SKM-1 (cell line): ENCODE measurements at regions not wholly inside any gene's neighbourhood (a gene's known extent, or its start where the extent isn't known, plus 50 kb on each side); places are given as distances from the start of the nearest gene placed in this dataset.

Source experiments
- DNase-seq: peaks from one replicate; lab custom pipeline; 2025; ENCODE audit not compliant: unreplicated experiment; lab: John Stamatoyannopoulos, UW

DNA sequence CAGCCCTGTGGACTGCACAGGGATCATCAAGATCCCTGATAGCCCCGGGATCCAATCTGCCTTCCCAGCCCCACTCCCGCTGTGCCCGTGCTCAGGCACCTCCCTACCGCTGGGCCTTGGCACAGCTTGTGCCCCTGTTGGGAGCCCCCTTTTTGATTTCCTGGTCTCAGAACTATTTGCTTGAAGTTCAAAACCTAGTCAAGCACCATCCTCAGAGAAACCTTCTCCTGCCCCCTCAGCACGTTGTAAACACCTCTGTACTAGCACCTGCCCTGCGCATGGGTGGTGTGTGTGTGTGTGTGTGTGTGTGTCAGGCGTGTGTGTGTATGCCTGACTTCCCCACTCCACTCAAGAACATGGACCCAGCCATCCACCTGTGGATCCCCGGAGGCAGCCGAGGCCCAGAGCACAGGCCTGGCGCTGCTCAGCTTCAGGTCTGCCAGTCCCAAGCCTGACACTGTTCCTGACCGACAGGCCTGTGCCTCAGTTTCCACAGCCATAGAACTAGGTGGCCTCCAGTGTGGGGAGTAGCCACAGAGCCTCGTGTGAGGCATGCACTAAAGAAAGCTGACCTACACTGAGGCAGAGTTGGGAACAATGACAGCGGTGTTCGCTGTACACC is 65.5 kb downstream of the ADRA2C start:
- DNase-seq = no peak

DNA sequence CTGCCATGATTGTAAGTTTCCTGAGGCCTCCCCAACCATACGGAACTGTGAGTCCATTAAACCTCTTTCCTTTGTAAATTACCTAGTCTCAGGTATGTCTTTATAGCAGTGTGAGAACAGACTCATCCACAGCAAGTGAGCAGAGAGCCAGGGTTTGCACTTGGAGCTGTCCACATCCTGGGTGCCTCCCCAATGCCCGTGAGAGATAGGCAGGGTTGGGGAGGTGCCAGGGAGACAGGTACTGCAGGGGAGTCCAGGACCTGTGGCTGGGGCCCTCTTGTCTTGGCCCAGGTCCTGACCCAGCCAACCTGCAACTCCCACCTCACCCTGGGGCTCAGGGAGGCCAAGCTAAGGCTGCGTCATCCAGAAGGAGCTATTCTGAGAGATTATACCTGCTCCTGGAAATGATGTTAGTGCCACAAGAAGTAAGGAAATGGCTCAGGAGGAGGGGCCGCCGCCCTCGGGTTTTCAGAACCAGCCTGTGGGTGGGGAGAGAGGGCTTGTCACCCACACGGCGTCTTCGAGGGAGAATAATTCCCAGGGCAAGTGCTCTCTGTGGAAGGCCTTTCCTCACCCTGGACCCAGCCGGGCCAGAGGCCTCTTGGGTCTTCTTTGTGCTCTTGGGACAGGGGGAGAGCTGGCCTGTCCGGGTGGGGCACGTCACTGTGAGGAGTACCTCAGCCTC is 66.5 kb downstream of the ADRA2C start:
- DNase-seq = no peak

DNA sequence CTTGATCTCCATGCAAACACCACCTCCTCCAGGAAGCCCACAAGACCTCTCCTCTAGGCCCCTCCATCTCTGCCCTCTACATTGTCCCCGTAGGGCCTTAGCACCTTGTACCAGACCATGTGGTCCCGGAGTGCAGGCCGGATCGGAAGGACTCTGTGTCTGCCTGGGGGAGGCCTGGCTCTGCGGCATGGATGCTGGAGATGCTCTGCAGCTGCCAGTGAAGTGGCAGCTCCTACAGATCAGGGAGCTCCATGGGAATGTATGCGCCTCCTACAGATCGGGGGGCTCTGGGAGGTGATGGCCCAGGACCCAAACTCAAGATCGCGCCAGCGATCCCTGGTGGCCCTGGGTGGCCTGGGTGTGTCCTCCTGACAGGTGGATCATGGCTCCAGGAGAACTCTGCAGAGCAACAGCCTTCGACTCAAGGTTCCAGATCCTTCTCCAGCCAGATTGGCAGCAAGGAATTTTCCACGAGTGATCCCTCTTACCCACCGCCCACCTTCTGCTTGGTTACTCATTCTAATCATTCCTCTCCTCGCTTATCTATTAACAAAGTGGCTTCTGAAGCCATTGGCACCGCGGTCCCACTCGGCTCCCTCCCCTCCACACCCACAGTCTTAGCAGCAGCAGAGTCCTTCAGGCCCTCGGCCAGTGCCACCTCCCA is 67.3 kb downstream of the ADRA2C start:
- DNase-seq = no peak

DNA sequence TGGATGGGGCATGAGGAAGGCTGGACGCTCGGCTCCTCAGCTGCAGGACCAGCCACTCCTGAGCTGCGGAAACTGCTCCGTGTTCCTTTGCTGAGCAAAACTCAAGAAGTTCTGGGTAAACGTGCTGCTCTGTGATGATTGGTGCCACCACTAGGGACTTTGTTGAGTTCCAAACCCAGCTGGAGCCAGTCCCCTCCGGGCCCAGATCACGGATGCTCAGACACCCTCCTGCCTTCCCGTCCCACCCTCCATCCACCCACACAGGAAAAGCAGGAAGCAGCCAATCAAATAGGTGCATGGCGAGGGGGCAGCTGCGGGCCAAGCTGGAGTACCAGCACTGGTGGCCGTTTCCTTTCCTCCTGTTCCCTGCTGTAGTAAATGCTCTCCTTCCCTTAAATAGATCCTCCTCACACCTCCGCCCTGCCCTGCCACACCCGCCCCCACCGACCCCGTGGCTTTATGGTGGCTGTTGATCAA is 68.0 kb downstream of the ADRA2C start:
- no peak for DNase-seq

DNA sequence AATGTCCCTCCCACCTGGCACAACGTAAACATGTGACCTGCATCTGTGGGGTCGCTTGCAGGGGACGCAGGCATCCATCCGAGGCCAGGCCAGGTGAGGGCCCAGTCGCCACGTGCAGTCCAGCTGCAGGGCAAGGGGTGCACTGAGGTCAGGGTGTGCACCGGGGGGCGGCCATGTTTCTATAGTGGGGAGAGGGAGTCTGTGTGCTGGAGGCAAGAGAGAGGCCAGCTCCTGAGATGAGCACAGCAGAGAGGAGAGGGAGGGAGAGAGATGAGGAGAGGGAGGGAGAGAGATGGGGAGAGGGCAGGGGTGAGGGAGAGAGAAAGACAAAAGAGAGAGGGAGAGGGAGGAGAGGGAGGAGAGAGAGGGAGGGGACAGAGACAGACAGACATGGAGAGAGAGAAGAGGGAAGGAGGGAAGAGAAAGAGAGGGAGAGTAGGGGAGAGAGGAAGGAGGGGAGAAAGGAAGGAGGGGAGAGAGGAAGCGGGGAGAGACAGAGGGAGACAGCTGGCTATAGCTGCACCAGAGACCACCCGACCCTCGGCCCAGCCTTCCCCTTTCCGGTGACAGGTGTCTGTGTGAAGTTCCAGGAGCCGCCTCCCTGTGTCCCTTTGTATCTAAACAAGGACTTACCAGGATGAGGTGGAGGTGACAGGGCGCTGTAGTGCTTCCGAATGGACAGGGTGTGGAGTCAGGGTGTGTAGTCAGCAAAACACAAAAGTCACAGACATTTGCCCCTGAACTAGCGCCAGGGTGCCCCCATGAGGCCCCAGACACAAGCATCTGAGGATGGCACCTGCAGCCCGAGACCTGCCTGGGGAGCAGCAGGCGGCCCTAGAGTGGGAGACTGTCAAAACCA is 68.7 kb downstream of the ADRA2C start:
- DNase-seq = no peak

DNA sequence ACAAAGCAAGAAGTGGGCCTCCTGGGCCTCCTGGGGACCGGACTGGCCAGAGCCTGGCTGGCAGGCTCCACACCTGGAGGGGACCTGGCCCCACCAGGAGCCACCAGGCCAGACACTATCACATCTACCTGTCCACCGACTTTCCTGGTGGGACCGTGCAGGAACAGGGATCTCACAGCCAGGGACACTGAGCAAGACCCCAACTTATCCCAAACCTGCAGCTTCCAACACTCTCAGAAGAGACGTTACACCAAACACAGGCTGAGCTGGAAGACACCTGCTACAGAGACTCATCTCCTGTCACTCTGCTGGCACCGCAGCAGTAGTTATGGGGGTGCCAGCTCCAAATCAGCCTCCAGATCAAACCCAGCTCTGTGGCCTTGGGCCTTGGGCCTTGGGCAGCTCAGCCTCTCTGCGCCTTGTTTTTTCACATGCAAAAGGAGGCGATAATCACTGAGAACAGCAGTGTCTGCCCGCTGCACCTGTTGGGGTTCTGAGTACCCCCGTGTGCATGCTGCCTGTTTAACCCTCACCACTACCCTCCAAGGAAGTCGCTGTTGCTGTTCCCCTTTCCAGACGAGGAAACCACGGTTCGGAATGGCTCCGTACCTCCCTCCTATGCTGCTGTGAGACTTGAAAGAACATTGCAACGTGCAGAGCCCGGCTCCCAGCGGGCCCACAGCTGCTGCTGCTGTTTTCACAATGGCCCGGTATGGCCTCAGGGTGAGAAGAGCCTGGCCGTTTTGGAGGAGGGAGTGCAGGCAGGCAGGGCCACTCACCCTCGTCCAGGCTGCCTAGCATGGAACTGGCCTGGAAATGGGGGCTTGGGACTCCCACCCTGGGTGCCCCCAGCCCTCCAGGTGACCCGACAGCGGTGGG is 69.6 kb downstream of the ADRA2C start:
- no peak for DNase-seq

DNA sequence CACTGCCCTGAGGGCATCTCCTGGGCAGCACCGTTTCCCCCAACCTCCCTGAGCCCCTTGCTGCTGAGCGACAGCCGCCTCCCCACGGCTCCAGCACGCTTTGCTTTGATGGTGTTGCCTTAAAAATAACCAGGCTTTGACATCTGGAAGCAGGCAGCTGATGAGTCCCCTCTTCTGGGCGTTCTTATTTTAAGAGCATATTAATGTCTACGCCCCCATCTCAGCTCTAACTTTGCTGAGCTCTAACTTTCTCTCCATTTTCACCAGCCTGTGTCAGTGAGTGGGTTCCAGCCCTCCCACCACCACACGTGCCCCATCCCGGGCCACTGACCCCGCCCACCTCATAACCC is 70.2 kb downstream of the ADRA2C start:
- no peak for DNase-seq

DNA sequence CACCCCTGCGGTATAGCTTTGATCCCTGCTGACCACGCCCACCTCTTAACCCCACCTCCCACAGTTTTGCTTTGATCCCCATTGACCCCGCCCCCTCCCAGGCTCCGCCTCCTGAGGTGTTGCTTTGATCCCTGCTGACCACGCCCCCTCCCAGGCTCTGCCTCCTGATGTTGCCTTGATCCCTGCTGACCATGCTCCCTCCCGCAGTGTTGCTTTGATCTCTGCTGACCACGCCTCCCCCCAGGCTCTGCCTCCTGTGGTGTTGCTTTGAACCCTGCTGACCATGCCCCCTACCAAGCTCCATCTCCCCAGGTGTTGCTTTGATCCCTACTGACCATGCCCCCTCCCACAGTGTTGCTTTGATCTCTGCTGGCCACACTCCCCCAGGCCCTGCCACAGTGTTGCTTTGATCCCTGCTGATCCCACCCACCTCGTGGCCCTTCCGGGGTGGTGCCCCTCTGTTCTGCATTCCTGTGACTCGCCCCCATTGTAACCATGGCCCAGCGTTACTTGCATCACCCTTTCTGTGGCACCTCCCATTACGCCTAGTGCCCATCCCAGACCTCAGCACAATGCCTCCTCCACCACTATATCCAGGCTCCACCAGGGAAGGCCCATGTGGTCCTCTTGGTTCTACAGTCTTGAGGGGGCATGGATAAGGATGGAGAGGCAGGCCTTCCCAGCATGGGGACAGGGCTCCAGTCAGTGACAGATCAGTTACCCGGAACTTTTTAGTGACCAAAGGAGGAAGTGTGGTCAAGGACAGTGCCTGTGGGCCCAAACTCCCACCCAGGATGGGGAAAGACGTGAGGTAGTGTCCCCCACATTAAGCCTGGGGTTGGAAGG is 70.8 kb downstream of the ADRA2C start:
- no peak for DNase-seq

DNA sequence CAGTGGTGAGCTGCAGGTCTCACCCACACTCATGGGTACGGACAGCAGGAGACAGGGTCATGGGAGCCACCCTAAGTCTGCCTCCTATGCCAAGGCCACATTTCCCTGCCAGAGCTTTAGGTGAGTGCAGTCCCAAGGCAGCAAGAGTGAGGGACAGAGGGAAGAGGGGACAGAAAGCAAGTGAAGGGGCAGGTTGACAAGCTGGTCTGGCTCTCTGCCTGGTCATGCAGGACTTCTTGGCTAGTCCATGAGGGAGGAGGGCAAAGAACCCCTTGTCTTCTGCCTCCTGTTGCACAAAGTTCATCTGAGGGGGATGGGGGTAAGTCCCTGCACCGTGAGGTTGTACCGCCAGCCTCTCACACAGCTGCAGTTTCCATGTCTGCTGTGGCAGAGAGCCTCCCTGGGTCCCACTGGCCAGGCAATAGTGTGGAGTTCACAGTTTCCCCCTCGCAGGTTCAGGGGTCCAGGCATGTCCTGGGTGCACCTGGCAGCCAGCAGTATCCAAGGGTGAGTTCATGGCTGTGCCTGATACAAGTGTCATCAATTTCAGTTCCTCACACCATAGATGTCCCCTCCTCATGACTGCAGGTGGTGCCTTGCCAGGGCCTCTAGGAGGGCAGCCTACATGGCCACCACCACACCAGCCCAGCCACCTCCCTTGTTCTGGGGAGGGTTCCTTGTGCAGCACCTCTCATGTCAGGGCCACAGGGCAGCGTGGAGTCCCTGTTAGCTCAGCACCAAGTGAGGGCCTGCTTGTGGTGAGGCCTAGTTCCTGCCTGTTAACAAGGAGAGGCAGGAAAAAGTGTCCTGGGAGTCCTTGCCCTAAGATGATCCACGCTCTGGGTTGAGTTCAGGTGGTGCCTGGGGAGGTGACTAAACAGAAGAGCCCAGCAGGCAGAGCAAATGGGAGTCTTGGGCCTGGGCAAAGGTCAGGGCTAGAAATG is 72.5 kb downstream of the ADRA2C start:
- no peak for DNase-seq

DNA sequence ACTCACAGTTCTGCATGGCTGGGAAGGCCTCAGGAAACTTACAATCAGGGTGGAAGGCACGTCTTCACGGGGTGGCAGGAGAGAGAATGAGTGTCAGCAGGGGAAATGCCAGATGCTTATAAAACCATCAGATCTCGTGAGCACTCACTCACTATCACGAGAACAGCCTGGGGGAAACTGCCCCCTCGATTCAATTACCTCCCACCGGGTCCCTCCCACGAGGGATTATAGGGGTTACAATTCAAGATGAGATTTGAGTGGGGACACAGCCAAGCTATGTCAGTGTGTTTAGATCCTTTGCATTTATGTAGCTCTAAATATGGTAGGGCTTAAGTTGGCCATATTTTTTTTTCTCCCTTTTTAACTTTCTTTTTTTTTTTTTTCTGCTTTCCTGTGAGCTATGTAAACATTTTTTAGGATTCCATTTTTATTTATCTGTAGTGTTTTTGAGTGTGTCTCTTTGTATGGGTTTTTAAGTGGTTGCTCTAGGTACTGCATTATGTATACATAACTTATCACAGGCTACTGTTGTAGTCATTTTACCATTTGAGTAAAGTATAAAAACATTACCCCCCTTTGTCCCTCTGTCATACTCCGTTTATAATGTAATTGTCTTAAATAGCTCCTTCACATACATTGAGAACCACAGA is 79.0 kb downstream of the ADRA2C start:
- DNase-seq = no peak

DNA sequence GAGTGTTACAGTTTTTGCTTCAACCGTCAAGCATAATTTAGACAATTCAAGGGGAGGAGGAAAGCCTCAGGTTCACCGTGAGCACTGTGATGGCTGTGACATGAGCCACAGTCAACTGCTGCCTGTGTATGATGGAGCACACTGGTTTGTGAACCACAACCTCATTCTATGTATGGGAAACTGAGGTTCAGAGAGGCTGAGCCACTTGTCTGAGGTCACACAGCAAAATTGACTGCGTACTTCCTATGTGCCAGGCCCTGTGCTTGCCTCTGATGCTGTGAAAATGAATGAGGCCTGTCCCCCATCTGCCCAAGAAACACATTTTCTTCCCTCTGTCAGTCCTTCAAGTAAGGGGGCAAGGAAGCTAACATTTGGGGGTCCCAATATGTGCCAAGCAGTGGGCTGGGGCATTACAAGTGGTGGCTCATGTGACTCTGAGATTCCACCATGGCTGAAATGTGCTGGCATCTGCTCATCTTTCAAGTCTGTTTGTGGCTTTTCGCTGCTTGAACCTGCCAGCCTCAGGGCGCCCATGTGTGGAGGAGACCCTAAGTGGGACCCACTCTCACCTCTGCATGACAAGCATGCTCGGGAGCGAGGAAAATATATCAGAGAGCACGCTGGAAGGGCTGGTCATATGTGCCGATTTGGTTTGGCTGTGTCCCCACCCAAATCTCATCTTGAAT is 79.7 kb downstream of the ADRA2C start:
- no peak for DNase-seq

DNA sequence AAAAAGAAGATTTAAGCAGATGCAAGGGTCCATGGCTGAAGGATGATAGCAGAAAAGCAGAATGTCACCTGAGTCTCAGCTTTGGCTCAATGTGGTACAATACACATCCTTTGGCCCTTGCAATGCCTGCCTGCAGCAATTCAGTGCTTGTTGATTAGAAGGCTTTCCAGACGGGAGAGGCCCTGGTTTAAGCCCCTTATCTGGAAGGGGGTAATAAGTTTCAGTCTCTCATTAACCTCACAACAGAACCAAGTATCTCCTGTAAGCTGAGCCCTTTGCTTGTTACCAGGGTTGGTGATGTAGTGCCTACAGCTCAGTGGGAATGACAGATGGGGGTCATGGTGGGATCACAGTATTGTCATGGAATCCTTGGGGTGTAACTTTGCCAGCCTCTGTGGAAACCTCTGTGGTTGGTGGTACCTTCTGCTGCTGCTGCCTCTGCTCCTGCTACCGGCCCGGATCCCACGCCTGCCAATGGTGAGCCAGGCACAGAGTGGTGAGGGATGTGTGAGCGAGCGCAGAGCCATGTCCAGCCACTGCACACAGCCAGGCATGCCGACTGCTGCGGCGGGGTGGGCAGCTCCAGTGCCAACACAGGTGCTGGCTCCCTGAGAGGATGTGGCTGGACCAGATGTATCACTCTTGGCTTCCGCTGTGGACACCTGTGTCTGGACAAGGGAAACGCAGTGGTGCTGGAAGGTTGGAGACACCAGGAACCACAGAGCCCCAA is 81.2 kb downstream of the ADRA2C start:
- no peak for DNase-seq

DNA sequence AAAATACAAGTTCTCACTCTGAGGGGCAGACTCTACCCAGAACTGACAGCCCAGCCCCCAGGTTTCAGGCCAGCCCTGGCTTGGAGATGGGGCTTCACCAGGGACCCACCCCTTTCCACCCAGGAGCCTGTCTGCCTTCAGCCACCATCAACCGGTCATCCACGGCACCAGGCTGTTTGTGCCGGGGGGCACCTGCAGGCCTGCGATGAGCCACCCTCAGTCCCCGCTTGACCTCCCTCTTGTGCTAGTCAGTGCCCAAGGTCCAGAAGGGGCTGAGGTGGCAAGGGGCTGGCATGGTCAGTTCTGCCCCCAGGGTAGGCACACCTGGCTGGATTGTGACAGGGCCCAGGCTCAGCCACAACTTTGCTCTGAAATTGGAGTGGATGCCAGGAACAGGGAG is 82.1 kb downstream of the ADRA2C start:
- no peak for DNase-seq

DNA sequence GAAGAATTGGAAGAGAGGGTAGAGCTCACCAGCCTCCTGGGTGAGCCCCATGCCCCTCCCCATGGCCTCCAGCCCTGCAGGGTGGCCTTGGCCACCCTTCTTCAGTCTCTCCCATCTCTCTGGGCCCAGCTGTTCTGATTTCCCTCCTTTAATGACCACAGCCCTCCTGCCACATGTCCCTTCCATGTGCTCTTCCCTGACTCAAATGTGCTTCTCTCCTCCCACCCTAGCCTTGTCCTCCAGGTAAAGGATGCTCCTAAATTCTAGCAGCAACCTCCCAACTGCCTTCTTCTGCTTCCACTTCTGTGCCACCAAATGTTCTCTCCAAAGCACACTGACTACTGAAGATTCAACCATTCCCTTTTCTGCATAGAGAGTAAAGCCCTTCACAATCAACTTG is 83.0 kb downstream of the ADRA2C start:
- no peak for DNase-seq

DNA sequence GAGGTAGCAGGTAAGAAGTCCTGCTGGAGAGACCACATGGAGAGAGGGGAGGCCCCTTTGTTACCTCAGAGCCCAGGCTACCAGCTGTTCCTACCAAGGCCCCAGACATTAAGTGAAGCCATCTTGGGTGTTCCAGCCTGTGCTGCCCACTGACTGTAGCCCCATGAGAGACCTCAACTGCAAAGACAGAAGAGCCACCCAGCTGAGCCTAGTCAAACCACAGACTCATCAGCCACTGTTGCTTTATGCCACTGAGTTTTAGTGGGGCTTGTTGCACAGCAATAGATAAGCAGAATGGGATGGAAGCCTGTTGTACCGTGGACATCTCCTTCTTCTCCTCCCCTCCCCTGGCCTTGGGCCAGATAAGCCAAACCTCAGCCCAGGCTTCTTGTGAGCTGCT is 83.9 kb downstream of the ADRA2C start:
- no peak for DNase-seq

DNA sequence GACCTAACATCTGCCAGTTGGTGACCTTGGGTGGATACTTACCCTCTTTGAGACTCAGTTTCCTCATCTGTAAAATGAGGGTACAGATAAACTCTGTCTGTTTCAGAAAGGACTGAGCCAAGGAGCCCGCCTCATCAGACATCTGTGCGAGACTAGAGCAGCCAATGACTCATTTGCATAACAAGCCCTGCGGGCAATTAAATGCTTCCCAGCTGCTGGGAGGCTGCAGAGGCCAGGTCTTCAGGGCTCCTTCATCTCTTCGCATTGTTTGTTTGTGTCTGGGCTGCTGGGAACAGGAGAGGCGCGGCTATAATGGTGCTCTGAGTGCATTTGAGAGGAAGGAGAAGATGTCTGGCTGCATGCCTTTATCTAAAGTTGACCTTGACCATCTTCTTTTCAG is 85.0 kb downstream of the ADRA2C start:
- DNase-seq = no peak

DNA sequence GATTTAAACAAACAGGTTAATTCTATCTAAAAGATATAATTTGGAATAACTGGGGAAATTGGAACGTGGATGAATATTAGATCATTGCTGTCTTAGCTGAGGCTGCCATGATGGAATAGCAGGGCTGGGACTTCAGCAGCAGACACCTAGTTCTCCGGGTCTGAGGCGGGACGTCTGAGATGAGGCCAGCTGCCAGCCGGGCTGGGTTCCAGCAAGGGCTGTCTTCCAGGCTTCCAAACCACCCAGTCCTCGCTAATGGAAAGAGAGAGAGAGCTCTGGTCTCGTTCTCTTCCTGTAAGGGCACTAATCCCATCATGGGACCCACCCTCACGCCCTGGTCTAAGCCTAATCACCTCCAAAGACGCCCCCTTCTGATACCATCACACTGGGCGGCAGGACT is 85.7 kb downstream of the ADRA2C start:
- DNase-seq = no peak
